Fibroblast of skin of left biceps (primary cell): ENCODE measurements at regions not wholly inside any gene's neighbourhood (a gene's known extent, or its start where the extent isn't known, plus 50 kb on each side); places are given as distances from the start of the nearest gene placed in this dataset.

Source experiments
- DNase-seq, 2 experiments: peaks; one replicate each; pipeline ENCODE4 v3.0.0-alpha.2; 2013; ENCODE audit warnings: low read depth in 2 of 2

GRCh38 chr12:124188561-124189405 is 106.1 kb upstream of the RFLNA start:
- no peak for DNase-seq

GRCh38 chr12:124190312-124191023 is 104.4 kb upstream of the RFLNA start:
- no peak for DNase-seq

- DNase-seq: no peak
Observed at GRCh38 chr12:124191024-124191359, 103.9 kb upstream of the RFLNA start.

GRCh38 chr12:124191966-124192365 is 102.9 kb upstream of the RFLNA start:
- DNase-seq: no peak

- no peak for DNase-seq
Observed at GRCh38 chr12:124194264-124194892, 100.5 kb upstream of the RFLNA start.

- DNase-seq: no peak
Observed at GRCh38 chr12:124194893-124195566, 99.9 kb upstream of the RFLNA start.

GRCh38 chr12:124195567-124195942 is 99.3 kb upstream of the RFLNA start:
- DNase-seq: no peak

GRCh38 chr12:124196236-124196635 is 98.7 kb upstream of the RFLNA start:
- DNase-seq: no peak

GRCh38 chr12:124201248-124201647 is 93.6 kb upstream of the RFLNA start:
- DNase-seq: no peak

- DNase-seq: no peak
Observed at GRCh38 chr12:124203176-124203575, 91.7 kb upstream of the RFLNA start.

- no peak for DNase-seq
Observed at GRCh38 chr12:124205405-124205804, 89.5 kb upstream of the RFLNA start.

- DNase-seq: no peak
Observed at GRCh38 chr12:124207049-124207448, 87.8 kb upstream of the RFLNA start.

- DNase-seq: no peak
Observed at GRCh38 chr12:124207617-124208016, 87.3 kb upstream of the RFLNA start.

- DNase-seq: no peak
Observed at GRCh38 chr12:124208489-124208888, 86.4 kb upstream of the RFLNA start.

- no peak for DNase-seq
Observed at GRCh38 chr12:124210991-124211577, 83.8 kb upstream of the RFLNA start.

- DNase-seq: no peak
Observed at GRCh38 chr12:124211753-124212152, 83.1 kb upstream of the RFLNA start.

- DNase-seq: no peak
Observed at GRCh38 chr12:124213666-124214347, 81.1 kb upstream of the RFLNA start.

- no peak for DNase-seq
Observed at GRCh38 chr12:124214574-124214973, 80.3 kb upstream of the RFLNA start.

- DNase-seq: no peak
Observed at GRCh38 chr12:124216966-124217365, 77.9 kb upstream of the RFLNA start.

- no peak for DNase-seq
Observed at GRCh38 chr12:124217508-124218242, 77.2 kb upstream of the RFLNA start.

- no peak for DNase-seq
Observed at GRCh38 chr12:124218243-124218560, 76.7 kb upstream of the RFLNA start.
